ENCODE measurements at regions not wholly inside any gene's neighbourhood (a gene's known extent, or its start where the extent isn't known, plus 50 kb on each side); places are given as distances from the start of the nearest gene placed in this dataset.

DNA sequence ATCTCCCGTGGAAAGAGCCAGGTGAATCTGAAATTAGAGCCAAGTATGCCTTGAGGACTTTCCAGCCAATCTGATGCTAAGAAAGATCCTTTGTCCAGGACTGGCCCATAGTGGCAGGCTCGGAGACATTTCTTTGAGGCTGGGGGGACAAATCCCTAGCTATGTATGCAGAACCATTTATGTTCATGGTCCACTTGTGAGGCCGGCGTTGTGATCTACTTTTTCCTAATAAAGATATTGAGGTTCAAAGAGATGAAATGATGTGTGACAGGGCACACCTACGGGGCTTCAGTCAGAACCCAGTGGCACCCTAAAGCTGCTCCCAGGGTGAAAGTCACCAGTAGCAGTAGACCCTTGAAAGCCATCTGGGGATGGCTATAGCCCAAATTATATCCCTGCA, 120.3 kb upstream of the MAFB start:
- DNase-seq: no peak

DNA sequence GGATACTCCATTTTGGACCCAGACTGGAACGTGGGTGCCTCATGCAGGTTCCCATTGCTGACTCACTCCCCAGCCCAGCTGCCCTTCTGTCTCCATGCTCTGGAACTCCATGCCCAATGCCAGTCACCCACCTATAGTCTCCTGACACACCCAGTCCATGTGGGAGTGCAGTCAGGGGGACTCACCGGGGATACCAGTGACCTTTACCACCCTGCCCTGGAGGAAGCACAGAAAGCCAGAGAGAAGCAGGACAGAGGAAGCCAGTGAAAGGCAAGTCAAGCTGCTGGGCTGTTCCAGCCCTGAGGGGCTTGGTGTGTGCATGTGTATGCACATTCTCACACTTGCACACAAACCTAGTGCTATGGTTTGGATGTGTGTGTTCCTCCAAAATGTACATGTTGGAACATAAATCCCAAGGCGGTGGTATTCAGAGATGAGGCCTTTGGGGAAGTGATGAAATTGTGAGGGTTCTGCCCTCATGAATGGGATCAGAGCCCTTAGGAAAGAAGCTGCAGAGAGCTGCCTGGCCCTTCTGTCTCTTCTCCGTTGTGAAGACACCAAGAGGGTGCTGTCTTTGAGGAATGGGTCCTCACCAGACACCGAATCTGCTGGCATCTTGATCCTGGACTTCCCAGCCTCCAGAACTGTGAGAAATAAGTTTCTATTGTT, 121.4 kb upstream of the MAFB start:
- DNase-seq: no peak

GRCh38 chr20:40811004-40811403, 122.0 kb upstream of the MAFB start:
- DNase-seq: no peak

DNA sequence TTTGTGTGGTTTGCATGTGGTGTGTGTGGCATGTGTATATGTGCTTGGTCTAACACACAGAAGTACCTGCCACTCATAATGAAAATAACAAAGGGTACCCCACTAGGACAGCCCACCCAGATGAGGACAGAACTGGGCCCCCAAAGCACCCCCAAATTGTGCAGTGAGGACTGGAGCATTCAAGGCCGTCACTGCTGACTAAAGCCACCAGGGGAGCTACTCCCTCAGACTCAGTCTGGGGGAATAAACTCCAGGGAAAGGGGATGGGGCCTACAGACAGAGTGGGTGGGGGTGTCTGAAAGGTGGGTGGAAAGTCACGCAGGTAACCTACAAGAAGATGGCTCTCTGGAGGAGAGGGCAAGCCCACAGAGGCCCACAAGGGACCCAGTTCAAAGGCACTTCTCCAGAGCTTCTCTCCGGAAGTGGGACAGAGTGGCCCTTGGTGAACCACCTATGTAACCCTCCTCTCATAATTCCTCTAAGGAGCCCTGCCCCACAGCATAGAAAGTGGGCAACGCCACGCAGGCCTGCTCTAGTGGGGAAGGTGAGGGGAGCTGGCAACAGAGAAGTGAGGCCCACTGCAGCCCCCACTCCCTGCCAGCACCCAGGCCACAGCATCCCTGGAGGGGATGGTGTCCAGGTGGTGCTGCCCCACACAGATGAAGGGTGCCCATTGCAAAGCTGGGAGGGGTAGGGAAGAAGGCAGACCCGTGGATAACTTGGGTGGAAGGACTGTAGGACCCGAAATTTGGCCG, 122.8 kb upstream of the MAFB start:
- no peak for DNase-seq

GRCh38 chr20:40812415-40812925, 123.4 kb upstream of the MAFB start:
- no peak for DNase-seq

DNA sequence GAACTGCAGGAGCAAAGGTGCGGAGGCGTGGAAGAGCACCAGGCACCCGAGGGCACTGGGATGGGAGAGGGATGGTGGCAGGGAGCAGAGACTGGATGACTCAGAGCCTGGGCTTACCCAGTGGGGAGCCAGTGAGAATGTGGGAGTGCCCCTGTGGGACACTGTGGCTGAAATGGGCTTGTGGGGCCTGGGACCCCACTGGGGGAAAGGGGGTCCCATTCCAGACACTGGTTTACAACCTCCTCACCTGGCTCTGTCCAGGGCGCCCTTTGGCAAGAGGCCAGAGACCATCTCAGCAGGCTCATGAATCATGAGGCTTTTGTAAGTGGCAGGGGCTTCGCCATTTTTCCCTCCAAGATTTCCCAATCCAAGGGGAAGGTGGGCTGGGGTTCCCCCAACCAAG, 124.0 kb upstream of the MAFB start:
- DNase-seq: no peak

DNA sequence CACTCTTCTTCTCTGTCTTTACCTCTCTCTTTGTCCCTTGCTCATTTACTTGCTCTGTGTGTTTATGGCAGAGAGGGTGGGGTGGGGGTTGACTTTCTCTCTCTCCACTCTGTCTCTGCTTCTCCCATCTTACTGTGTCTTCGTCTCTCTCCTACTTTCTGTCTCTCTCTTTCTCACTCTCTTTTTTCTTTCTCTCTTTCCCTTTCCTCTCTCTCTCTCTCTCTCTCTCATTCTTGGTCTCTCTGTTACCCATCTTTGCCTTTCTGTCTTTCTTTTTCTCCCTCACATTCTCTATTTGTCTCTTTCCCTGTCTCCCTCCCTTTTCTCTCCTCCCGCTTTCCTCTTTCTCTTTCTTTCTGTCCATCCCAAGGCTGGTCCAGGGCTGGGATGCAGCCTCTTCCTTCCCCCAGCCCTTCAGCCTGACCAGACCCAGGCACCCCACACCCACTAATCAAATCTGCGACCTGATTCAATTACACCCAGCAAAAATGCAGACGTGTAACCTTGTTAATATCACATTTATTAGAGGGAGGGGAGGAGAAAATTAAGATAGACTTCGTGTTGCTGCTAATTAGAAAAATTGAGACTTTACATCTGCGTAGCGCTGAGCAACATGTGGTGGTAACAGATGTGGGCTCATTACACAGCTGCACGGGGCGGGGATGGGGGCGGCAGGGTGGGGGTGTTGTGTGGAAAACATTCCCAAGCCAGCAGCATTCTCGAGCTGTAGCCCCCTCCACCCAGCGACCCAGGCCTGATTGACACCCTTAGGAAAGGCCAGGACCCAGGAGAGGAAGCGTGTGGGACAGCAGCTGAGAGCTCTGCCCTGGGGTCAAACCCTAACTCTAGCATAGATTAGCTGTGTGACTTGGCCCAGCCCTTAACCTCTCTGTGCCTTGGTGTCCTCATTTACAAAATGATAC, 124.9 kb upstream of the MAFB start:
- DNase-seq: no peak

DNA sequence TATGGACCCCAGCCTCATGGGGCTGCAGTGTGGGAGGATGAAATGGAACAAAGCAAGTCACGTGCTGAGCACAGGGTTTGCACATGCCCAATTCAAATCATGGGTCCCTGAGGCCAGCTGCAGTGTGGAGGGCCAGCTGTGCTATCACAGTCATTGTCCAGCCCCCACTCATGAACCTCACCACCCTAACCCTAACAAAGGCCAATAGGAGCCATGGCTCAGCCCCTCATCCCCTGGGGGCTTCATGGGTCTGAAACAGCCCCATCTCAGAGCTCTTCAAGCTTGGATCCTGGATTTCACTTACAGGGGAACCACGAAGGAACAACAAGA, 125.6 kb upstream of the MAFB start:
- no peak for DNase-seq

DNA sequence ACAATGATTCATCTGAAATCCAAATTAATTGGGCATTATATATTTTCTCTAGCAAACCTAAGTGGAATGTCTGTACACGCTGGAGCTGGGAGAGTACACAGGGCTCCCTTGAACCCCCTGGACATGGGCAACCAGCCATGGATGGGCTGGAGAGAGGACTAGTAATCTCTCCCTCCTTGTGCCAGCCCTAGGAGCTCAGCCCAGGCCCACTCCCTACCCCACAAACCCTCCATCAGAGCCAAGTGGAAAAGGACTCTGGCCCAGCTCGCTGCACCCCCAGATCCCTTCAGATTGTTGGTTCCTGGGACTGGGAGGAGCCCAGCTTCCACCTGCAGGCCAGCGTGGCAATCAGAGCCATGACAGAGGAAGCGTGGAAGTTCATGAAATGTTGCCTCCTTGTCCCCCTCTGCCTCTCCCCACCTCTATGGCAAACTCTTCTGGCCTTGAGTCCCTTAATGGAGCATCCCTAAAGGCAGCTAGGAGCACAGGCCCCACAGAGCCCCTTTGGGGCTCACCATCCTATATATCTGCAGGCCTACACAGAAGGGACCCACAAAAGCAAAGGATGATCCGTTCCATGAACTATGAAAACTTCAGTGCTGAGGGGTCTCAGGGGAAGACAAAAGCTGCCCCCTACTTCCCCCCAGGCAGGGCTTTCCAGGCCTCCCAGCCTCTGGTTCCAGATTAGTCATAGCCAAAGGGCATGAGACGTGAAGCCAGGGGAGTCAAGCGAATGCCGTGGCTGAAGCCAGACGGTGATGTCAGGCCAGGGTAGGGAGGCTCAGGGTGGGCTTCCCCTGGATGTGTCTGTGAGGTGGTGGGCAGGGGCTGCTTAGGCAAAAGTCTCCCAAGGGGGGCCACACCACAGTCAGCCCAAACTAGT, 126.4 kb upstream of the MAFB start:
- DNase-seq: no peak

GRCh38 chr20:40816039-40816352, 127.0 kb upstream of the MAFB start:
- no peak for DNase-seq

GRCh38 chr20:40821429-40821828, 132.4 kb upstream of the MAFB start:
- DNase-seq: no peak

DNA sequence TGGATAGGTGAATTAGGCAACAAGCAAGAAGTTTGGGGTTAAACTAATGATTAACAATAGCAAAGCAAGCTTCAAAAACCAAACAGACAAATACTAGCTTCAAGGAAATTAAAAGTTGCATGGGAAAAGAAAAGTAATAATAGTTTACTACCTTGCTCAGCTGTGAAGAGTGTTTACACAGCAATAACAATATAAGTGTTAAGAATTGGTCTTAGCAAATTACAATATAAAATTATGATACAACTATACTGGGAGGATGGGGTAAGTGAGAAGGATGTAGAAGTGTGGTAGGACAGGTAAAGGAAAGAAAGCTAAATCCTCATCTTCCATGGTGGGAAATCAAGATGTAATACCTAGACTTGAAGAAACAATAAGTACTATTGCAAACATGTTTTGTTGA, 137.7 kb upstream of the MAFB start:
- DNase-seq: no peak

DNA sequence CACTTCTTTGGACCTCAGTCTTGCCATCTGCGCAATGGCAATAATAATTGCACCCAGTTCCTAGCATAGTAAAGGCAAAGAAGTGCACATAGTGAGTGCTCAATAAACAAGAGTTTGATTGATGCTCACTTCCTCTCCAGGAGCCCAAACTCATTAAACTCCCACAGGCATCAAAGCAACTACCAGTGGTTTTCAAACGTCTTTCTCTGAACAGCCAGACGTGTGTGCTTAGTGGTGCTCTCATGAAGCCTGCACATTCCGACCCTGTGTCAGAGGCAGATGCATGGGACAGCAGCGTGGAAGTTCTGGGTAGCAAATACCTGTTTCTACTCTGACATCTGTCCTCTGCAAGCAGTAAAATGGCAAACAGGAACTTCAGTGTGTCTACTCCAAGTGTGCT, 146.3 kb upstream of the MAFB start:
- no peak for DNase-seq

DNA sequence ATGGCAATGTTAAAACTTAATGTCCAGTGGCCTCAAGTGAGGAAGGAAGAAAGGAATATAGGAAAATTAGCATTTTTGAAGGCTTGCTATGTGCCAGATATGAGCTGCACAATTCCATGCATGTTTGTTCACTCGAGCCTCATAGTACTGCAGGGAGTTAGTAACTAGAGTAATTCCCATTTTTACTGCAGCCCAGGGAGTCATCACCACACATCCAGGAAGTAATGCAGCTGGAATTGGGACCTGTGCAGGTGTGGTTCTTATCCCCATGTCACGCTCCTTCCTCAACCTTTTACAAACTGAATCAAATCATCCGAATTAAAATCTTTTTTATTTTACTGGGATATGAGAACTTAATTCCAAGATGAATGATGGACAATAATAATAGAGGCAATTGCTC, 149.5 kb upstream of the MAFB start:
- DNase-seq: no peak

DNA sequence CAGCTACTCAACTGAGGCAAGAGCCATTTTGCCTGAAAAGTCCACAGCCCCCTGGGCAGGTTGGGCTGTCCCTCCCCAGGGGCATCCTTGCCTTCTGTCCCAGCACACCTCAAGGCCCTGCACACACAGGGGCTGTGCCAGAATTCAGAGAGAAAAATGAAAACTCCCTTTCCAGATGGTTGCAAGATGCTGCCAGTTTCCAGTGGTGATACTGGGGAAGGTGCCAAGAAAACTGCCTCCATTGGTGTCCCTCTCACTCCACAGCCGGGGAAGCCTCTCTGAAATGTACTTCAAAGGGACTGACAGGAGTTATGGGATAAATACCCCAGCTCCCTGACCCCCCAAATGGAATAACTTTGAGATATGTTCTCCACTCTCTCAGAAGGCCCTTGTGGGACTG, 154.2 kb upstream of the MAFB start:
- no peak for DNase-seq

- DNase-seq: no peak
These were observed 155.3 kb upstream of the MAFB start for GRCh38 chr20:40844332-40844731.

- no peak for DNase-seq
These were observed 159.1 kb upstream of the MAFB start for GRCh38 chr20:40848096-40848495.

DNA sequence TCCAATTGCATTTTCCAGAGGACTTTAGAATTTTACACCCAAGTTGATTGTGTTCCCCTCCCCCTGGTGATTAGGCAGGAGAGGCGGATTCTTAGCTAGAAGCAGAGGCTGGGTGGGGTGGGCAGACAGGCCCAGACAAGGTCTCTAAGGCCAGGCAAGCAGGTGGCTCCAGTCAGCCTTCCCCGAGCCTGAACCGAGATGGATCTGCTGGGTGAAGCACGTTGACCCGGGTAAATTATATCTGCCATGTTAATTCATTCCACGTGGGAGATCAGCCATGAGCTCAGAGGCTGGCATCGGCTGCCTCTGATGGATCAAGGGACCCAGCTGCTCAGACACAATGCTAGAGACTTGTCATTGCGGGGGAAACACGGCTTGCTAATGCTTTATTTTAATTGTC, 159.5 kb upstream of the MAFB start:
- no peak for DNase-seq

- DNase-seq: no peak
These were observed 160.4 kb upstream of the MAFB start for GRCh38 chr20:40849456-40849855.

DNA sequence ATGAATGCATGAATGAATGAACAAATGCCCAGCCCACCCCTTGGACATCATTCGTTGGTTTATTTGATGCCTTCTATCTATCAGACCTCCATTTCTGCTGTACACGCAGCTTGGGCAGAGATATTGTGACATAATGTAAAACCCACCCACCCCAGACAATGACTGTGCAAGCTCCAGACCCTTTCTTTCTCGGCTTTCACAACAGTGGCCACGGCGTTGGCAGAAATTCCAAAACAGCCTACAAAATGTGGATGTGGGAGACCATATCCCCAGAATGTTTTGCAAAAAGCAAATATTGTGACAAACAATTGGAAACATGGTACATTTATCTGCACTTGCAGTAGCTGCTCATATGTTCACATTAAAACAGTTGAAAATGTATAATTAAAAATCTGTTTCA, 162.0 kb upstream of the MAFB start:
- no peak for DNase-seq

GRCh38 chr20:40855269-40855668, 166.2 kb upstream of the MAFB start:
- DNase-seq: no peak

DNA sequence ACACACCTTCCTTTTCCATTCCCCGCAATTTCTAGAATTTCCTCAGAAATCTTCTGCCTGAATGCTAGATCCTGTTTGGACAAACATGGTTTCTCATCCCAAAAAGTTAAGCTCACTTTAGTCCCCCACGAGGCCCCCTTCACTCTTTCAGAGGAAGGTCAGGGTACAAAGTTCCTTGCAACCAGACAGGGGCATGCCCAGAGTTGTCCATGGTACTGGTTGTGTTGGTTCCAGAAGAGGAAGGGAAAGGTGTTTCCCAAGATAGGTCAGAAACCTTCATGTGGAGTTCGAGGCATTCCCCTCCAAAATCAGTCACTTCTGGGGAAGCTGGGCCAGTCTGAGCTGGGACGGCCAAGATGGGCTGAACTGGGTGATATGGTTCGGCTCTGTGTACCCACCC, 167.6 kb upstream of the MAFB start:
- no peak for DNase-seq

DNA sequence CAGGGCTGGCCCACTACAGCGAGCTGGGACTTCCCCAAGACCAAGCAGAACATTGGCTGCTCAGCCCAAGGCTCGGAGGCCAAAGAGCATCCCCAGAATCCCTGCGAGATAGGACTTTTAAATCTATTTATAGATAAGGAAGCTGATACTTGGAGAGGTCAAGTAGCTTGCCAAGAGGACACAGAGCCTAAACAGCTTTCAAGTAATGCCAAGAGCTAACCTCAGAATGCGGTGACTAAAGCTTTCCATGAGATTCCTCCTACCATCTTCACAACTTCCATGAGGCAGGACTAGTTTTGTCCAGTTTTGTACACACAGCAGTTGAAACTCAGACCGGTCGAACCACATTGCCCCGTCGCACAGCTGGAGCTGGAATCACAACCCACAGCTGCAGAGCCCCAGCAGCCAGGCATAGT, 168.1 kb upstream of the TOP1 start:
- DNase-seq: no peak

Measured in activated CD4-positive, alpha-beta T cell treated with anti-CD3 and anti-CD28 coated beads for 1 hour (primary cell).